A172 (cell line): ENCODE measurements at regions not wholly inside any gene's neighbourhood (a gene's known extent, or its start where the extent isn't known, plus 50 kb on each side); places are given as distances from the start of the nearest gene placed in this dataset.

Experiments used
- DNase-seq: peaks from one replicate; pipeline ENCODE4 v3.0.0-alpha.2; 2015; ENCODE audit warnings: low spot score

DNA sequence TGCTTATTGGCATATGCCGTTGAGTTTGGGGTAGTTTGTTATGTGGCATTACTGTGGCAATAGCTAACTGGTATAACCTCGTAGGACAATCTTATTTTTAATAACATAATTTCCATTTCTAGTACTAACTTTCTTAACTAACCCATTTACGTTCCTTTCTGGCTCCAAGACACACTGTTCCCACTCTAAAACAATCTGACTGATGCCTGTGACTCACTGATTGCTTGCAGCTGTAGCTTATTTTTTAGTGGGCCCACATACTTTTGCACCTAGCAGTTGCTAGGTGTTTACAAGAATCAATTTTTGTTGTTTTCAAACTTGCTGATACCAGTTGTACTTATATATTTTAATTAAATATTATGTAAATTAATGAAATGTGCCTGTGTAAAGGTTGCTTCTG is 52.2 kb downstream of the FAT3 start:
- no peak for DNase-seq

DNA sequence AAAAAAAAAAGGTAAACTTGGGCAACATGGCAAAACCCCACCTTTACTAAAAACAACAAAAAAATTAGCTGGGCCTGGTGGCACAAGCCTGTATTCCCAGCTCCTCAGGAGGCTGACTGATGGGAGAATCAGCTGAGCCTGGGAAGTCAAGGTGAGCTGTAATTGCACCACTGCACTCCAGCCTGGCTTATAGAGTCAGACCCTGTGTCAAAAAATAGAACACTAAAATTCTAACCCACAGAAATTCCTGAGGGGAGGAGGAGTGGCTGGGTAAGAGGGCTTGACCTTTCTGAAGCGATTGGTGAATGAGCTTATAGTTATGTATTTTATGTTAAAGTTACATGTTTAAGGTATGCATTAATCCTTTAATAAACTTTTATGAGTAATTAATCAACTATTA is 53.3 kb downstream of the FAT3 start:
- DNase-seq, result no peak

GRCh38 chr11:92278791-92279433 is 54.3 kb downstream of the FAT3 start:
- no peak for DNase-seq

DNA sequence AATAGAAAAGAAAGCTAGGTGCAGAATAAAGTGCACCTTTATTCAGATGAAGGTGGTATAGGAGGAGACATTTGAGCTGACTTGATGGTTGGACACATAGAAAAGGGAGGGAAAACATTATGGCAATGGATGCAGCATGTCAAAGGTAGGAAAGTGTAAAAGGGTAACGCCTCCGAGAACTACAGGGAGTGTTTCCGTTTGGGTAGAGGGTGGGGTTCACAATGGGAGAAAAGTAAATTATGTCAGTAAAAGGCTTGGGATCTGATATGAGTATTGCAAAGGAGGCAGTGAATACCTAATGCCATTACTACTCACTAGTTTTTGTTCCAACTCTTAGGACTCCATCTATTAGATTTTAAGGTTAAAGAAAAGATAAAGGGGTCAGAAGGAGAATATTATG is 59.5 kb downstream of the FAT3 start:
- DNase-seq, result no peak

- no peak for DNase-seq
Measured at GRCh38 chr11:92284558-92284957, 59.9 kb downstream of the FAT3 start.

- no peak for DNase-seq
Measured at GRCh38 chr11:92285776-92286175, 61.2 kb downstream of the FAT3 start.

DNA sequence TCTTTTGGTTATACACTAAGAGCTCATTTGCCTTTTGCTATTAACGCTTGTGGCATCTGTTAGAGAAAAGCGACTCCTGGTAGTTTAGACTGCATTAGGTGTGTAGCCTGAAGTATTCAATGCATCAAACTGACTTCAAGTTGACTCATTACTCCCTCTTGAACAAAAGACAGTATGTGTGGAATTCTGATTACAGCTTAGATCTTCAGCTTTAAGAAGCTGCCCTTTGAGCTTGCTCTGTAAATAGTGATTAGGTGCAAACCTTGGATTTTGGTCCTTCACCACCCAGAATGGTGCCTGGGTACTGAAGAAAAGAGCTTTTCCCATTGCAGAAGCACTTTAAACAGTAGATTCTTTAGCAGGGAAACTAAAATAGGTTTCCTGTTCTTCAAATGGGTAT is 62.1 kb downstream of the FAT3 start:
- DNase-seq, result no peak

- no peak for DNase-seq
Measured at GRCh38 chr11:92295175-92296137, 70.8 kb downstream of the FAT3 start.

GRCh38 chr11:92296138-92296515 is 71.5 kb downstream of the FAT3 start:
- DNase-seq, result no peak

GRCh38 chr11:92297567-92298553 is 73.2 kb downstream of the FAT3 start:
- no peak for DNase-seq

DNA sequence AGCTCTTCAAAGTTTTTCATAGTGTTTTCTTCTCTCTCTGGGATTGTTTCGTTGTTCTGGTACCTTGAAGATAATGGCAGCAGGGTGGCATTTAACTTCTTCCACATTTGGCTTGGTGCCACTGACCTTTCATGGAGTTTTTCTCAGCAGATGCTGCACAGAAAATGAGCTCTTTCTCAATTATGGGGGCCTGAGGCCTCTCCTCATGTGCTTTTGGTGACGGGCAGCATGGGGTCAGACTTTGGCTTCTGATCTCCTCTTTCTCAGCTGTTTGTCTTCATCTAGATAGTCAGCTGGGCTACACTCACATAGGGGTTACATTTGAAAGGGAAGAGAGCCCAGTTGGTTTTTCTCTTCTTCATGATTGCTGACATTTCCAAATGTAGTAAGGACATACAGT is 76.3 kb downstream of the FAT3 start:
- DNase-seq, result no peak

- peak; percentile 8 for DNase-seq
Measured at GRCh38 chr11:92302770-92303169, 78.2 kb downstream of the FAT3 start.

DNA sequence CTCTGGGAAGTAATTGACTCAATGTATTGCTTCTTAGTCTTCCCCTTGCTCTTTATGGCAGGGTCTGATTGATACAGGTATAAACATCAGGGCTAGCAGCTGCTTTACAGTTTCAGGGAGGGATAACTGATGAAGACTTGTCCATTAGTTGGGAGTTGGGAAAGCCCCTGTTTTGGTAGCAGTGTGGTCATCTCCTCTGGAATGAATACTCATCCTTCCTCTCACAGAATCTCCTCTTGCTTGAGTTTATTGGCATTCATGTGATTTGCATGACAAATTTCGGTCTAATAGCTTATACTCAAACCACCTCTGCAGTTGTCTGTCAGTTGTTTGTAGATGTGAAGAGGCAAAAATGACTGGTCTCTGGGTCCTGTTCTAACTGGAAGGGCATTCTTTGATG is 79.7 kb downstream of the FAT3 start:
- DNase-seq, result no peak

- DNase-seq, result no peak
Measured at GRCh38 chr11:92306966-92307510, 82.4 kb downstream of the FAT3 start.

DNA sequence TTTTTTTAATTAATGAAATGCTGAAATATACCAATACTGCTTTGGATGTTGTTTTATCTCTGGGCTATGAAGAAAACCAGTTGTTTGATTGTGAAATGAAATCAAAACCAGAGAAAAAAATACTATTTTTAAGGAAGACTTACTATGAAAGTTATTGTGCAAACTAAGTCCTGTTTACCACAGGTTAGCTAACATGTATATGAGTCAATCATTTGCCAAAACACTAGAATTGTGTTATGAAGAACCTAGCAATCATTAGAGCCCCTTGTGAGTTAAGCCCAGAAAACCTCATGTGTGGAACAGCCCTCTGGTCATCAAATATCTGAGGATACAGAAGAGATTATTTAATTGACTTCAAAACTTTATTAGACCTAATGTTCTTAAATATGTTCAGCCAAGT is 83.7 kb downstream of the FAT3 start:
- DNase-seq, result no peak

GRCh38 chr11:92311616-92312449 is 87.2 kb downstream of the FAT3 start:
- no peak for DNase-seq

DNA sequence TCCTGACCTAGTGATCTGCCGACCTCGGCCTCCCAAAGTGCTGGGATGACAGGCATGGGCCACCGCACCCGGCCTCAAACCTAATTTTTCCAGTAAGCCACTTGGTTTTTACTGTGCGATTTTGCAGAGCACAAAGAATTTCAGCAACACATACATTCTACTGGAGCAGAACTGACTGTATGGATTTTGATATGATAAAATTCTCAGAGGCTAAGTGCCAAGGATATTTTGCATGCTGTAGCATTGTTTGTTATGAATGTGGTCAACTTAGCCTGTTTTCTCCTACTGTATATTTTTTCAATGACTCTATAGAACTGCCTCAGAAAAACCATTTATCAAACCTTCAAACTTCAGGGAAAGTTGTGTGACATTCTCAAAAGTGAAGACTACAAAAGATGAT is 89.2 kb downstream of the FAT3 start:
- no peak for DNase-seq

DNA sequence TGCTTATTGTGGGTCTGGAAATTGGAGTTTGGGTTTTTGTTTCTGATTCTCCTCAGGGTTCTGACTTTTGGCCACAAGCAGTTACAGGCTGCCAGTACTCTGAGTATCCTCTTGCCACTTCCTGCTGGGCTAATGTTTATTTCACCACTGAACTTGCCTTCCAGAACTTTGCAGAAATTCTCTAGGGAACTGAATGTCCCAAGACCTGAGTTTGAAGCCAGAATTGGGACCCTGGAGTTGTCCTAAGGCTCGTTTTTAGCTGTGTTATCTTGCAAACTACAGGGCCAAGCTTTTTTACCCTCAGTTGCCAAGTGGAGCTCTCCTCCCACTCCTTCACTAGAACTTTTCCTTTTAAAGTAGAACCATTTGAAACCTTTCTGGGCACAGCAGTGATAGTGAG is 89.9 kb downstream of the FAT3 start:
- no peak for DNase-seq

DNA sequence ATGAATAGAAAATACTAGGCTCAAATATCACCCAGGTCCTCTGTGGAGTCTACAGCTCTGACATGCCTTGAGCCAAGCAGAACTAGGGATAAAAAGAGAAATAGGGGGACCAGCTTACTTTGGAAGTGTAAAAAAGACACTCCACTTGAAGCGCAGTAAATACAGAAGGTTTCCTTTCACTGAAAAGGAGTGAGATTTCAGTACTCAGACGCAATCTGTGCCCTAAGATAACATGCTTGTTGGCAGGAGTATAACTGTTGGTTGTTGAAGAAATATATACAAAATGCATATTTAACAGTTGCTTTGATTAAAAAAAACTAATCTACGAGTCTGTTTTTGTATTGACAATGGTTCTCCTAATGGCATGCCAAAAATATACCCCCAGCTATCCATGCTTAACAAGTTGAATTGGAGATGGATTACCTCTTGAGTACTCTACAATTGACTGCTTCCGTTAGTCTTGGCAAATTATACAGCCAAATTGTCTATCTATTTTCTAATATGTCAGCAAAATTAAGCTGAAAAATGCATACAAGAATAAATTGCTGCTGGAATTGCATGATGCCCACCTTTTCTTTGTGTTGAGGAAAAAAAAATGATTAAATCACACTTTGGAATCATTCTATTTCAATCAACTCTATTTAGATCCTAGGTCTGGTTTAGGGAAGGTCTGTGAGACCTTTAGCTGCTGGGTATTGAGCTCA is 91.6 kb downstream of the FAT3 start:
- DNase-seq, result no peak

DNA sequence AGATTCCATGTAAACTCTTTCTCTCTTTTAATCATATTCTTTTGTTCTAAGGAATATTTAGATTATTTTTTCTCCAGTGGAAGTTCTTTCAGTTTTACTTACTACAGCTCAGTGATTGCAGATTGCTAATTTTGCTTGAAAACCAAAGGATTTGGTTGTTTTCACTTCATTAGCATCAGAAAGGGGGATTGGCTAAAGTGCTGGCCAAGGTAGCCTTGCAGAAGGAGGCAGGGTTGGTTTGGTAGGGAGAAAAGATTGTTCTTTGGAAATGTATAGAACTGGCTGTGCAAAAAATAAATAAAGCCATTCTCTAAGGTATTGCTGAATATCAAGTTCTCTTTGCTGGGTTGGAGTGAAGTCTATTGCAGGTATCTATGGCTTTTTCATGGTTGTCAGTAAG is 92.6 kb downstream of the FAT3 start:
- DNase-seq, result no peak
